Sigmoid colon (tissue), 6 donors: ENCODE measurements at regions not wholly inside any gene's neighbourhood (a gene's known extent, or its start where the extent isn't known, plus 50 kb on each side); places are given as distances from the start of the nearest gene placed in this dataset.

ENCODE experiments used
- DNase-seq: peaks from one replicate; pipeline ENCODE4 v3.0.0-alpha.2; 2019
- H3K27ac ChIP-seq, 4 donors: fragments of 200-600 bp; sonication (generic); one replicate each; pipeline ENCODE4 v1.5.1; 2016 to 2019; ENCODE audit warnings: mild to moderate bottlenecking in 1 of 4
- H3K27me3 ChIP-seq, 3 donors: fragments of 200-600 bp; sonication (generic); one replicate each; pipeline ENCODE4 v1.5.1; 2019; ENCODE audit warnings: mild to moderate bottlenecking in 1 of 3
- H3K36me3 ChIP-seq, 4 donors: fragments of 200-600 bp; sonication (generic); one replicate each; pipeline ENCODE4 v1.5.1; 2016 to 2019
- H3K4me1 ChIP-seq, 4 donors: fragments of 200-600 bp; sonication (generic); one replicate each; pipeline ENCODE4 v1.5.1; 2017 to 2019
- H3K4me3 ChIP-seq, 4 donors: fragments of 200-600 bp; sonication (generic); one replicate each; pipeline ENCODE4 v1.5.1; 2017 to 2019; ENCODE audit warnings: mild to moderate bottlenecking in 2 of 4, moderate library complexity in 1 of 4
- H3K9me3 ChIP-seq, 4 donors: fragments of 200-600 bp in 3 of 4; sonication (generic) in 3 of 4; one replicate each; pipeline versions ENCODE4 v1.5.1 to v1.6.1; 2013 to 2019
- EP300 ChIP-seq, 4 donors: sonication (generic); formaldehyde crosslinking; IDR thresholded peaks; one replicate each; pipeline ENCODE4 v1.6.1; 2017; ENCODE audit warnings: antibody characterized with exemption in 4 of 4
- POLR2A ChIP-seq, 2 donors: fragments of 450-650 bp; IDR thresholded peaks; one replicate each; pipeline ENCODE4 v1.6.1; 2016; ENCODE audit warnings: antibody characterized with exemption in 2 of 2, mild to moderate bottlenecking in 2 of 2, moderate library complexity in 2 of 2
- POLR2AphosphoS5 ChIP-seq, 4 donors: sonication (generic); formaldehyde crosslinking; IDR thresholded peaks; one replicate each; pipeline ENCODE4 v1.6.1; 2017; ENCODE audit warnings: antibody characterized with exemption in 4 of 4
- WGBS, 2 donors: extraction: QIAGEN DNeasy Blood & Tissue Kit; methylation state at CpG; one replicate each; pipeline ENCODE4 v1.1.7; 2013; 5-methylcytosine and 5-hydroxymethylcytosine counted together
- intact Hi-C: fragments of 100-400 bp; cut with DNase I; formaldehyde crosslinking; loops from one replicate; pipeline ENCODE4 v1.15.1; 2023
- TF ChIP-seq, protein P1 (sequence below), 4 experiments: fragments of 450-650 bp in 3 of 4; fragments of 200-600 bp in 1 of 4; IDR thresholded peaks; one replicate each; pipeline ENCODE4 v1.5.1; 2016 to 2019; ENCODE audit warnings: antibody characterized with exemption in 4 of 4, mild to moderate bottlenecking in 3 of 4, moderate library complexity in 2 of 4
- donor health status: healthy with polysubstance abuse.
- donor health status: healthy.

DNA sequence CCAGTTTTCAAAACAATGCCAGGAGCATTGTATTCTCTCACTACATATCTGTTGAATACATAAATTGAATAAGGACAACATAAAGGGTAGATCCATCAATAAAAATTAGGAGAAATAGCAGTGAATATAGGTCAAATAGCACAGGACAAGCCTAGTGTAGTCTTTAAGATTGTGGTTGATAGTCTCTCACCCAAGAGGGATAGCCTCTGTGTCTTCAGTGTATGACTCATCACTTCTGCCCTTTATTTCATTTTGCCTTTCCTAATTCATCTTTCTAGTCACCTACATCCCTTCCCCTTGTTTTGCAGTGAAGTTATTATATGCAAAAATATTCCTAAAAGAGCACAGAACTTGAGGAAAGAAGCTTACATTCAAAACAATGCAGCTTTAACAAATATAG is 335.0 kb upstream of the TUSC1 start:
- TF ChIP-seq POLR2A (IDR thresholded peaks at IDR 0.05) (no peak), POLR2AphosphoS5 (IDR thresholded peaks at IDR 0.05) (no peak), EP300 (IDR thresholded peaks at IDR 0.05) (no peak)
- TF ChIP-seq, protein P1, sequence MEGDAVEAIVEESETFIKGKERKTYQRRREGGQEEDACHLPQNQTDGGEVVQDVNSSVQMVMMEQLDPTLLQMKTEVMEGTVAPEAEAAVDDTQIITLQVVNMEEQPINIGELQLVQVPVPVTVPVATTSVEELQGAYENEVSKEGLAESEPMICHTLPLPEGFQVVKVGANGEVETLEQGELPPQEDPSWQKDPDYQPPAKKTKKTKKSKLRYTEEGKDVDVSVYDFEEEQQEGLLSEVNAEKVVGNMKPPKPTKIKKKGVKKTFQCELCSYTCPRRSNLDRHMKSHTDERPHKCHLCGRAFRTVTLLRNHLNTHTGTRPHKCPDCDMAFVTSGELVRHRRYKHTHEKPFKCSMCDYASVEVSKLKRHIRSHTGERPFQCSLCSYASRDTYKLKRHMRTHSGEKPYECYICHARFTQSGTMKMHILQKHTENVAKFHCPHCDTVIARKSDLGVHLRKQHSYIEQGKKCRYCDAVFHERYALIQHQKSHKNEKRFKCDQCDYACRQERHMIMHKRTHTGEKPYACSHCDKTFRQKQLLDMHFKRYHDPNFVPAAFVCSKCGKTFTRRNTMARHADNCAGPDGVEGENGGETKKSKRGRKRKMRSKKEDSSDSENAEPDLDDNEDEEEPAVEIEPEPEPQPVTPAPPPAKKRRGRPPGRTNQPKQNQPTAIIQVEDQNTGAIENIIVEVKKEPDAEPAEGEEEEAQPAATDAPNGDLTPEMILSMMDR (IDR thresholded peaks at IDR 0.05) = no peak
- H3K36me3 ChIP-seq = no peaks in the 10 kb centered on the region
- no peak overlapping the region for H3K4me3 ChIP-seq
- intact Hi-C loops = no loop called here
- H3K27ac ChIP-seq = no peak overlapping the region
- H3K27me3 ChIP-seq = no peaks in the 10 kb centered on the region
- DNase-seq = no peak
- H3K4me1 ChIP-seq = no peaks in the 10 kb centered on the region
- H3K9me3 ChIP-seq = peaks cover 0 to 3% (median 0%) of the 10 kb centered on the region in 4 donors

DNA sequence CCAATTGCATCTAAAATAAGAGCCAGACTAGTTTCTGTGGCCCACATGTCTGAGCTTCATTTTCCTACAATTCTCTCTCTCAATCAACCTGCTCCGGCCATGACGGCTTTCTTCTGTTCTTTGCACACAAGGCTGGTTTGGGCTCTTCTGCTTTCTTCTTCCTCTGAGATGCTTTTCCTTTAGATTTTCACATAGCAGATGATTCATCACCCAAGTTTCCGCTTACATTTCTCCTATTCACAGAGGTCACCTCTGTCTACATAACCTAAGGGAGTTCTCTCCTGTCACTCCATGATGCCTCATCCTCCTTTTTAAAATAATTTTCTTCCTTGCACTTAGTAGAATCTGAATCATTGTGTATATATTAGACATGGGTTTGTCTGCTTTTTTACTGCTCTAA is 334.6 kb upstream of the TUSC1 start:
- Histone ChIP-seq H3K4me3 (no peak overlapping the region), H3K36me3 (no peaks in the 10 kb centered on the region), H3K27me3 (no peaks in the 10 kb centered on the region), H3K27ac (no peak overlapping the region), H3K9me3 (peaks cover 0 to 3% (median 0%) of the 10 kb centered on the region in 4 donors), H3K4me1 (no peaks in the 10 kb centered on the region)
- intact Hi-C loops = no loop called here
- TF ChIP-seq EP300 (IDR thresholded peaks at IDR 0.05) (no peak), POLR2AphosphoS5 (IDR thresholded peaks at IDR 0.05) (no peak), POLR2A (IDR thresholded peaks at IDR 0.05) (no peak)
- TF ChIP-seq, protein P1 (IDR thresholded peaks at IDR 0.05) = no peak
- 93 to 96% methylated on average over 3 of the region's 3 CpGs for WGBS, 2 donors
- DNase-seq = no peak

DNA sequence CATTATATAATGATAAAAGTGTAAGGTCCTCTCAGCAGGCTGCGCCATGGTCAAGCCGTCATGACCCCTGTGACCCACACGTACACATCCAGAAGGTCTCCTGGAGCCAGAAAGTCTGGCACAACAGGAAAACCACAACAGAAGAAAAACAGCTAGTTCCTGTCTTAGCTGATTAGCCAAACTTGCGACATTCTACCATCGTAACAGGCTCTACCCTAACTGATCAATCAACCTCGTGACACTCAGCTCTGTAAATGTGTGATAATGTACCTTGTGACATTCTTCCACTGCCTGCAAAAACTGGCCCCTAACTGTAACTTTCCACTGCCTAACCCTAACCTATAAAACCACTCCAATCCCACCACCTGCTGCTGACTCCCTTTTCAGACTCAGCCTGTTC is 316.4 kb upstream of the TUSC1 start:
- Histone ChIP-seq H3K27ac (no peak overlapping the region), H3K36me3 (no peaks in the 10 kb centered on the region), H3K27me3 (no peaks in the 10 kb centered on the region), H3K4me1 (no peaks in the 10 kb centered on the region), H3K9me3 (peaks cover 0 to 8% (median 0%) of the 10 kb centered on the region in 4 donors), H3K4me3 (no peak overlapping the region)
- TF ChIP-seq POLR2A (IDR thresholded peaks at IDR 0.05) (no peak), POLR2AphosphoS5 (IDR thresholded peaks at IDR 0.05) (no peak), EP300 (IDR thresholded peaks at IDR 0.05) (no peak)
- TF ChIP-seq, protein P1 (IDR thresholded peaks at IDR 0.05) = no peak
- no peak for DNase-seq
- 61 to 82% methylated on average over 6 of the region's 6 CpGs for WGBS, 2 donors
- intact Hi-C loops = no loop called here

- H3K4me1 ChIP-seq = no peaks in the 10 kb centered on the region
- H3K27ac ChIP-seq = no peak overlapping the region
- H3K4me3 ChIP-seq = no peak overlapping the region
- peaks cover 0 to 5% (median 2%) of the 10 kb centered on the region in 4 donors for H3K9me3 ChIP-seq
- intact Hi-C loops = no loop called here
- no peak for DNase-seq
- no peaks in the 10 kb centered on the region for H3K27me3 ChIP-seq
- 69 to 74% methylated on average over 1 of the region's 1 CpG for WGBS, 2 donors
- TF ChIP-seq POLR2A (IDR thresholded peaks at IDR 0.05) = no peak
- no peak for TF ChIP-seq POLR2AphosphoS5 (IDR thresholded peaks at IDR 0.05)
- TF ChIP-seq EP300 (IDR thresholded peaks at IDR 0.05) = no peak
- TF ChIP-seq, protein P1 (IDR thresholded peaks at IDR 0.05) = no peak
- no peaks in the 10 kb centered on the region for H3K36me3 ChIP-seq
Observed at GRCh38 chr9:25990376-25990775, 312.1 kb upstream of the TUSC1 start.

- H3K9me3 ChIP-seq = peaks cover 0 to 8% (median 3%) of the 10 kb centered on the region in 4 donors
- no peaks in the 10 kb centered on the region for H3K27me3 ChIP-seq
- no peak for DNase-seq
- WGBS, 2 donors = 90 to 91% methylated on average over 1 of the region's 1 CpG
- TF ChIP-seq, protein P1 (IDR thresholded peaks at IDR 0.05) = no peak
- TF ChIP-seq EP300 (IDR thresholded peaks at IDR 0.05) (no peak), POLR2AphosphoS5 (IDR thresholded peaks at IDR 0.05) (no peak), POLR2A (IDR thresholded peaks at IDR 0.05) (no peak)
- H3K4me3 ChIP-seq = no peak overlapping the region
- intact Hi-C loops = no loop called here
- no peak overlapping the region for H3K27ac ChIP-seq
- no peaks in the 10 kb centered on the region for H3K36me3 ChIP-seq
- H3K4me1 ChIP-seq = no peaks in the 10 kb centered on the region
Observed at GRCh38 chr9:25975667-25976066, 297.4 kb upstream of the TUSC1 start.
